ENCODE measurements at regions not wholly inside any gene's neighbourhood (a gene's known extent, or its start where the extent isn't known, plus 50 kb on each side); places are given as distances from the start of the nearest gene placed in this dataset.

GRCh38 chr17:71668807-71669206 lies 452.0 kb upstream of the SOX9 start:
- Histone ChIP-seq H3K4me1 (ENCODE audit: control insufficient read depth, extremely low read depth, insufficient read depth, low read length) (no peaks in the 10 kb centered on the region), H3K9me1 (replicated peaks; ENCODE audit: control insufficient read depth, extremely low read depth, insufficient read depth, low read length) (no peaks in the 10 kb centered on the region), H3K4me3 (replicated peaks in 1 of 3; ENCODE audit: insufficient read depth in 1 of 3, low read depth in 1 of 3, low read length in 3 of 3) (no peak overlapping the region), H3K36me3 (ENCODE audit: control insufficient read depth in 2 of 2, extremely low read depth in 1 of 2, insufficient read depth in 2 of 2, low read length in 2 of 2) (no peaks in the 10 kb centered on the region), H3K27me3 (ENCODE audit: control insufficient read depth in 2 of 2, insufficient read depth in 2 of 2, low read length in 2 of 2) (no peaks in the 10 kb centered on the region), H3K9ac (replicated peaks; ENCODE audit: extremely low read depth, insufficient read depth, low read length) (no peak overlapping the region), H4K20me1 (replicated peaks; ENCODE audit: control insufficient read depth, extremely low read depth, insufficient read depth, low read length) (no peaks in the 10 kb centered on the region), H3K9me3 (replicated peaks; ENCODE audit: control insufficient read depth, insufficient read depth, low read length) (peaks cover 6% of the 10 kb centered on the region), H3K27ac (ENCODE audit: insufficient read depth, low read depth, low read length) (no peak overlapping the region), H2AFZ (ENCODE audit: low read depth, low read length) (no peak overlapping the region), H3K79me2 (ENCODE audit: control insufficient read depth, insufficient read depth, low read length) (no peaks in the 10 kb centered on the region), H3K4me2 (ENCODE audit: insufficient read depth, low read length) (no peak overlapping the region)
- intact Hi-C loops (cut with micrococcal nuclease) (no loop called here), dilution Hi-C loops (cut with MboI; ENCODE audit: extremely low pct_ligation_motif_present, low sequenced_read_pairs) (no loop called here)
- ChIA-PET CTCF (no interaction called here), POLR2A (no interaction called here)
- DNase-seq (ENCODE audit: low read depth, low spot score) (no peak), FAIRE-seq (no peak)
- BruUV-seq (replicated peaks): no TSS peak
- TF ChIP-seq MYC (IDR thresholded peaks at IDR 0.05; ENCODE audit: low read depth, low read length): no peak
- no peak for TF ChIP-seq FOS (IDR thresholded peaks at IDR 0.05; ENCODE audit: borderline replicate concordance, insufficient read depth, low read length)
- TF ChIP-seq EZH2 (IDR thresholded peaks at IDR 0.05; ENCODE audit: borderline replicate concordance, low read depth, low read length, severe bottlenecking): no peak
- no peak for TF ChIP-seq POLR2A (IDR thresholded peaks at IDR 0.05; ENCODE audit: low read depth, low read length)
- no peak for TF ChIP-seq POLR2AphosphoS5 (IDR thresholded peaks at IDR 0.05; ENCODE audit: insufficient read depth, low read depth, low read length)
- no peak for TF ChIP-seq GATA2 (IDR thresholded peaks at IDR 0.05; ENCODE audit: insufficient read depth, insufficient read length, low read depth, low read length)
- no peak for TF ChIP-seq JUN (IDR thresholded peaks at IDR 0.05; ENCODE audit: borderline replicate concordance, insufficient read depth, insufficient read length, low read depth)
- TF ChIP-seq MAX (IDR thresholded peaks at IDR 0.05; ENCODE audit: insufficient read depth, insufficient read length): no peak

- intact Hi-C loops (cut with micrococcal nuclease): no loop called here
- TF ChIP-seq MYC (IDR thresholded peaks at IDR 0.05; ENCODE audit: low read depth, low read length) (no peak), POLR2AphosphoS5 (IDR thresholded peaks at IDR 0.05; ENCODE audit: insufficient read depth, low read depth, low read length) (no peak), EZH2 (IDR thresholded peaks at IDR 0.05; ENCODE audit: borderline replicate concordance, low read depth, low read length, severe bottlenecking) (no peak), FOS (IDR thresholded peaks at IDR 0.05; ENCODE audit: borderline replicate concordance, insufficient read depth, low read length) (no peak), MAX (IDR thresholded peaks at IDR 0.05; ENCODE audit: insufficient read depth, insufficient read length) (no peak), JUN (IDR thresholded peaks at IDR 0.05; ENCODE audit: borderline replicate concordance, insufficient read depth, insufficient read length, low read depth) (no peak), POLR2A (IDR thresholded peaks at IDR 0.05; ENCODE audit: low read depth, low read length) (no peak), GATA2 (IDR thresholded peaks at IDR 0.05; ENCODE audit: insufficient read depth, insufficient read length, low read depth, low read length) (no peak), CTCF (IDR thresholded peaks at IDR 0.05; ENCODE audit: extremely low read depth in 1 of 2, insufficient read depth in 1 of 2, low read depth in 1 of 2, low read length in 2 of 2) (no peak)
- no peaks in the 10 kb centered on the region for H3K27me3 ChIP-seq (ENCODE audit: control insufficient read depth in 2 of 2, insufficient read depth in 2 of 2, low read length in 2 of 2)
- no peaks in the 10 kb centered on the region for H3K79me2 ChIP-seq (ENCODE audit: control insufficient read depth, insufficient read depth, low read length)
- POLR2A ChIA-PET: no interaction called here
- no peaks in the 10 kb centered on the region for H3K9me3 ChIP-seq (replicated peaks; ENCODE audit: control insufficient read depth, insufficient read depth, low read length)
- H3K4me3 ChIP-seq (replicated peaks in 1 of 3; ENCODE audit: insufficient read depth in 1 of 3, low read depth in 1 of 3, low read length in 3 of 3): no peak overlapping the region
- H4K20me1 ChIP-seq (replicated peaks; ENCODE audit: control insufficient read depth, extremely low read depth, insufficient read depth, low read length): no peaks in the 10 kb centered on the region
- H3K36me3 ChIP-seq (ENCODE audit: control insufficient read depth in 2 of 2, extremely low read depth in 1 of 2, insufficient read depth in 2 of 2, low read length in 2 of 2): no peaks in the 10 kb centered on the region
- no TSS peak for BruUV-seq (replicated peaks)
- FAIRE-seq (no peak), DNase-seq (ENCODE audit: low read depth, low spot score) (no peak)
- H3K27ac ChIP-seq (ENCODE audit: insufficient read depth, low read depth, low read length): no peak overlapping the region
- CTCF ChIA-PET: no interaction called here
- H3K4me1 ChIP-seq (ENCODE audit: control insufficient read depth, extremely low read depth, insufficient read depth, low read length): no peaks in the 10 kb centered on the region
- no peaks in the 10 kb centered on the region for H3K9me1 ChIP-seq (replicated peaks; ENCODE audit: control insufficient read depth, extremely low read depth, insufficient read depth, low read length)
- dilution Hi-C loops (cut with MboI; ENCODE audit: extremely low pct_ligation_motif_present, low sequenced_read_pairs): no loop called here
- H3K9ac ChIP-seq (replicated peaks; ENCODE audit: extremely low read depth, insufficient read depth, low read length): no peak overlapping the region
- H3K4me2 ChIP-seq (ENCODE audit: insufficient read depth, low read length): no peak overlapping the region
- H2AFZ ChIP-seq (ENCODE audit: low read depth, low read length): no peak overlapping the region
Measured at GRCh38 chr17:71677439-71677838, 443.4 kb upstream of the SOX9 start.

All from endothelial cell of umbilical vein (primary cell).